ENCODE measurements at regions not wholly inside any gene's neighbourhood (a gene's known extent, or its start where the extent isn't known, plus 50 kb on each side); places are given as distances from the start of the nearest gene placed in this dataset.

GRCh38 chr3:177982034-177982433 lies 554.2 kb upstream of the KCNMB2 start:
- no TSS peak for BruUV-seq (replicated peaks)

More at GRCh38 chr3:177982034-177982433, 554.2 kb upstream of the KCNMB2 start:
- Histone ChIP-seq H2AFZ (ENCODE audit: low read depth, low read length) (no peak overlapping the region), H3K36me3 (ENCODE audit: control insufficient read depth in 2 of 2, extremely low read depth in 1 of 2, insufficient read depth in 2 of 2, low read length in 2 of 2) (no peaks in the 10 kb centered on the region), H3K4me1 (ENCODE audit: control insufficient read depth, extremely low read depth, insufficient read depth, low read length) (peaks cover 7% of the 10 kb centered on the region), H3K4me3 (replicated peaks in 1 of 3; ENCODE audit: insufficient read depth in 1 of 3, low read depth in 1 of 3, low read length in 3 of 3) (no peak overlapping the region), H3K27me3 (ENCODE audit: control insufficient read depth in 2 of 2, insufficient read depth in 2 of 2, low read length in 2 of 2) (no peaks in the 10 kb centered on the region), H3K27ac (ENCODE audit: insufficient read depth, low read depth, low read length) (no peak overlapping the region), H3K79me2 (ENCODE audit: control insufficient read depth, insufficient read depth, low read length) (no peaks in the 10 kb centered on the region), H3K9ac (replicated peaks; ENCODE audit: extremely low read depth, insufficient read depth, low read length) (no peak overlapping the region), H3K4me2 (ENCODE audit: insufficient read depth, low read length) (no peak overlapping the region), H3K9me1 (replicated peaks; ENCODE audit: control insufficient read depth, extremely low read depth, insufficient read depth, low read length) (no peaks in the 10 kb centered on the region), H3K9me3 (replicated peaks; ENCODE audit: control insufficient read depth, insufficient read depth, low read length) (no peaks in the 10 kb centered on the region), H4K20me1 (replicated peaks; ENCODE audit: control insufficient read depth, extremely low read depth, insufficient read depth, low read length) (no peaks in the 10 kb centered on the region)
- dilution Hi-C loops (cut with MboI; ENCODE audit: extremely low pct_ligation_motif_present, low sequenced_read_pairs), result no loop called here
- intact Hi-C loops (cut with micrococcal nuclease), result no loop called here
- POLR2A ChIA-PET, result no interaction called here
- TF ChIP-seq GATA2 (IDR thresholded peaks at IDR 0.05; ENCODE audit: insufficient read depth, insufficient read length, low read depth, low read length), result no peak
- no peak for TF ChIP-seq CTCF (IDR thresholded peaks at IDR 0.05; ENCODE audit: extremely low read depth in 1 of 2, insufficient read depth in 1 of 2, low read depth in 1 of 2, low read length in 2 of 2)
- TF ChIP-seq EZH2 (IDR thresholded peaks at IDR 0.05; ENCODE audit: borderline replicate concordance, low read depth, low read length, severe bottlenecking), result no peak
- no peak for TF ChIP-seq MYC (IDR thresholded peaks at IDR 0.05; ENCODE audit: low read depth, low read length)
- no peak for TF ChIP-seq FOS (IDR thresholded peaks at IDR 0.05; ENCODE audit: borderline replicate concordance, insufficient read depth, low read length)
- no peak for TF ChIP-seq MAX (IDR thresholded peaks at IDR 0.05; ENCODE audit: insufficient read depth, insufficient read length)
- TF ChIP-seq POLR2A (IDR thresholded peaks at IDR 0.05; ENCODE audit: low read depth, low read length), result no peak
- no peak for TF ChIP-seq POLR2AphosphoS5 (IDR thresholded peaks at IDR 0.05; ENCODE audit: insufficient read depth, low read depth, low read length)
- no peak for TF ChIP-seq JUN (IDR thresholded peaks at IDR 0.05; ENCODE audit: borderline replicate concordance, insufficient read depth, insufficient read length, low read depth)
- FAIRE-seq (no peak), DNase-seq (ENCODE audit: low read depth, low spot score) (peak; percentile 7)
- CTCF ChIA-PET, result interaction anchor here (1.8 kb wide), 1 partner anchor 9 kb away, joined by 4 read pairs; no protein-coding TSS in a partner anchor
